ENCODE measurements at regions not wholly inside any gene's neighbourhood (a gene's known extent, or its start where the extent isn't known, plus 50 kb on each side); places are given as distances from the start of the nearest gene placed in this dataset.
A peak's percentile ranks its signal among the peaks of the same experiment; 100 is the strongest.

DNA sequence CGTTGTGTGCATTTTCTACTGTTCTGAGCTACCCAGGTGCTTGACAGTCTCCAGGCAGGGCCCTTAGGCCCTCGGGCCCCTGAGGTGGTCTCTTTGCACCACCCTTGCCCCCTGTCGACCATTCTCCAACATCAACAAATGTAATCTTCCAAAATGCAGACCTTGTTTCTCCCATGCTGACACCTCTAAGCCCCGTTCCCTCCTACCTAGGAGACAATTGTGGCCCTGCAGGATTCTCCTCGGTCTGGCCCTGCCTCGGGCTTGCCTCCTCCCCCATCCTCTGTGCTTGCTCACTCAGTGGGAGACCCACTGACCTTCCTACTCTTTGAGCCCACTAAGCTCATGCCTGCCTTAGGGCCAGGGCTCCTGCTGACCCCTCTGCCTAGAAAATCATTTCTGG is 104.2 kb upstream of the TARDBP start:
- Histone ChIP-seq H3K36me3 (no peaks in the 10 kb centered on the region), H3K9me3 (no peaks in the 10 kb centered on the region), H3K27ac (no peak overlapping the region), H3K27me3 (replicated peaks; ENCODE audit: insufficient read depth) (no peaks in the 10 kb centered on the region), H3K4me1 (replicated peaks) (no peaks in the 10 kb centered on the region), H3K4me3 (no peak overlapping the region)
- no peak for DNase-seq (ENCODE audit: low spot score)
- 86% methylated on average over 6 of the region's 6 CpGs for WGBS
- TF ChIP-seq POLR2AphosphoS5 (IDR thresholded peaks at IDR 0.05) (no peak), POLR2A (IDR thresholded peaks at IDR 0.05) (no peak)
- TF ChIP-seq, protein P1, sequence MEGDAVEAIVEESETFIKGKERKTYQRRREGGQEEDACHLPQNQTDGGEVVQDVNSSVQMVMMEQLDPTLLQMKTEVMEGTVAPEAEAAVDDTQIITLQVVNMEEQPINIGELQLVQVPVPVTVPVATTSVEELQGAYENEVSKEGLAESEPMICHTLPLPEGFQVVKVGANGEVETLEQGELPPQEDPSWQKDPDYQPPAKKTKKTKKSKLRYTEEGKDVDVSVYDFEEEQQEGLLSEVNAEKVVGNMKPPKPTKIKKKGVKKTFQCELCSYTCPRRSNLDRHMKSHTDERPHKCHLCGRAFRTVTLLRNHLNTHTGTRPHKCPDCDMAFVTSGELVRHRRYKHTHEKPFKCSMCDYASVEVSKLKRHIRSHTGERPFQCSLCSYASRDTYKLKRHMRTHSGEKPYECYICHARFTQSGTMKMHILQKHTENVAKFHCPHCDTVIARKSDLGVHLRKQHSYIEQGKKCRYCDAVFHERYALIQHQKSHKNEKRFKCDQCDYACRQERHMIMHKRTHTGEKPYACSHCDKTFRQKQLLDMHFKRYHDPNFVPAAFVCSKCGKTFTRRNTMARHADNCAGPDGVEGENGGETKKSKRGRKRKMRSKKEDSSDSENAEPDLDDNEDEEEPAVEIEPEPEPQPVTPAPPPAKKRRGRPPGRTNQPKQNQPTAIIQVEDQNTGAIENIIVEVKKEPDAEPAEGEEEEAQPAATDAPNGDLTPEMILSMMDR (IDR thresholded peaks at IDR 0.05), result no peak
- intact Hi-C loops (cut with DNase I), result no loop called here

DNA sequence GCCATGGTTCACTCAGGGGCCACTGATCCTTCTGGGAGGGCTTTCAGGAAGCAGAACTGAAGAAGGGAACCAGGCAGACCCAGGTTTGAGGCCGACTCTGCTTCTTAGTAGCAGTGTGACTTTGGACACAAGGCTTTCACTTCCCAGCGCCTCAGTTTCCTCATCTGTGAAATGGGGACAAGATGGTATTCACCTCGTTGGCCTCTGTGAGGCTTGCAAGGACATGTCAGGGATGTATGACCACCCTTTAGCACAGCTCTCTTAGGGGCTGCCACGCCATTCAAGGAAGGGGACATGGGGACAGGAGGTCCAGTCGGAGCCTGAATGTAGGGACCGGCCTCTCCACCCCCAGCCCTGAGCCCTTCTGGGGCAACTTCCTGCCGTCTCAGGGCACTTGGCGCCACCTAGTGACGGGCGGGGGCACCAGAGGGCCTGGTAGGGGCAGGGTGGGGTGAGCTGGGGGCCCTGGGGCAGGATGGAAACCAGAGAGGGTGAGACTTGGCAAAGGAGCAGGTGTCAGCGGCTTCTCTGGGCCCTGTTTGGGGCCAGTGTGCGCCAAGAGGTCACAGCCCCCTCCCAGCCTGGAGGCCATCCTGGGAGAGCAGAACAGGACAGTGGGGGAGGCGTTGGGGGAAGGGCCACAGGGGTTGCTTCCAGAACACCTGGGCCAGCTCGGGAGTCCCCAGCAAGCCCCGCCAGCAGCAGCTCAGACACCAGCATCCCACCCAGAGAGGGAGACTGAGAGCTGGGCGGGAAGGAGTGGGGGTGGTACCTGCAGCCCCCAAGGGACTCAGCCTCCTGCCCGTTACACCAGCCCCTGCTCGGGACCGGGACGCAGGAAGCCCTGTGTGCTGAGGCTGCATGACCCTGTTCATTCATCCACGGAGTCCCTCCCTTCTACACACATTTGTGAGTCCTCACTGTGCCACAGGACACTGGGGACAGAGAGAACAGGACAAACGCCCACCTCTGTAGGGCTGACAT is 102.5 kb upstream of the TARDBP start:
- WGBS, result 66% methylated on average over 20 of the region's 22 CpGs
- no peak overlapping the region for H3K4me3 ChIP-seq
- no peak overlapping the region for H3K27ac ChIP-seq
- intact Hi-C loops (cut with DNase I), result no loop called here
- TF ChIP-seq, protein P1 (IDR thresholded peaks at IDR 0.05), result peak; percentile 31 to 52 (median 46)
- no peak for TF ChIP-seq POLR2A (IDR thresholded peaks at IDR 0.05)
- no peaks in the 10 kb centered on the region for H3K4me1 ChIP-seq (replicated peaks)
- H3K9me3 ChIP-seq, result no peaks in the 10 kb centered on the region
- H3K36me3 ChIP-seq, result no peaks in the 10 kb centered on the region
- peak; percentile 36 for DNase-seq (ENCODE audit: low spot score)
- no peaks in the 10 kb centered on the region for H3K27me3 ChIP-seq (replicated peaks; ENCODE audit: insufficient read depth)

- Histone ChIP-seq H3K27ac (no peak overlapping the region), H3K9me3 (no peaks in the 10 kb centered on the region), H3K36me3 (no peaks in the 10 kb centered on the region), H3K4me1 (replicated peaks) (no peaks in the 10 kb centered on the region), H3K27me3 (replicated peaks; ENCODE audit: insufficient read depth) (no peaks in the 10 kb centered on the region), H3K4me3 (no peak overlapping the region)
- DNase-seq (ENCODE audit: low spot score), result no peak
- WGBS, result 91% methylated on average over 13 of the region's 13 CpGs
- TF ChIP-seq, protein P1 (IDR thresholded peaks at IDR 0.05), result no peak
- TF ChIP-seq POLR2AphosphoS5 (IDR thresholded peaks at IDR 0.05) (no peak), POLR2A (IDR thresholded peaks at IDR 0.05) (no peak)
- intact Hi-C loops (cut with DNase I), result no loop called here
Measured at GRCh38 chr1:10910681-10911489, 101.6 kb upstream of the TARDBP start.

DNA sequence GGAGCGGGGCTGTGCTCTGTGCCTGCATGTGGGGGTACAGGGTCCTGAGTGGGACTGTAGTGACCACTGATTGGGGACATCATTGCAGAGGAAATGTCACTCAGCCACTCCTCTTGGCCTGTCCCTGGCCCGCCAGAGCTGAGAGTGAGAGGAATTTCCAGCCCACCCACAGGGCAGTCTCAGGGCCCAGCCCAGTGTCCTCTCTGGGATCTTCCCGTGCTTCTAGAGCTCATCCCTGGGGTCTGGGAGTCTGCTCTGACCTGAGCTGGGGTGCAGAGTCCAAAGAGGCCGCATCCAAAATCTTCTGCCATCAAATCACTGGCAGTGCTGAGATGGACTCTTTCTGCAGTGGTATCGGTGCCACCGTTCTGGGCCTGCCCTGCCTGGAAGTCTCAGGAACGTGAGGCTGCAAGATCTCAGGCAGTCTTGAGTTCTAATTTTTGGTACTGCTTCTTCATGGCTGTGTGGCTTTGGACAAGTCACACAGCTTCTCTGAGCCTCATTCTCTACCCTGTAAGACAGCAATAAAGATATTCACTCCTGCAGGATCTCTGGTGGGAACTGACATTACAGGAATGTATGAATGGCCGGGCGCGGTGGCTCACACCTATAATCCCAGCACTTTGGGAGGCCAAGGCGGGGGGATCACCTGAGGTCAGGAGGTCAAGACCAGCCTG is 100.8 kb upstream of the TARDBP start:
- Histone ChIP-seq H3K9me3 (no peaks in the 10 kb centered on the region), H3K4me1 (replicated peaks) (no peaks in the 10 kb centered on the region), H3K4me3 (no peak overlapping the region), H3K36me3 (no peaks in the 10 kb centered on the region), H3K27ac (no peak overlapping the region), H3K27me3 (replicated peaks; ENCODE audit: insufficient read depth) (no peaks in the 10 kb centered on the region)
- 85% methylated on average over 11 of the region's 11 CpGs for whole genome bisulfite sequencing
- intact Hi-C loops (cut with DNase I), result no loop called here
- TF ChIP-seq, protein P1 (IDR thresholded peaks at IDR 0.05), result no peak
- no peak for TF ChIP-seq POLR2AphosphoS5 (IDR thresholded peaks at IDR 0.05)
- no peak for TF ChIP-seq POLR2A (IDR thresholded peaks at IDR 0.05)
- DNase-seq (ENCODE audit: low spot score), result no peak

Measured in prostate gland (tissue), 2 donors.